AG04450 (cell line): ENCODE measurements at regions not wholly inside any gene's neighbourhood (a gene's known extent, or its start where the extent isn't known, plus 50 kb on each side); places are given as distances from the start of the nearest gene placed in this dataset.

Experiments used
- CTCF ChIA-PET: fragments of 300-600, 350-600 bp; formaldehyde crosslinking; extraction: SDS; loops from one replicate; lab custom pipeline; 2022; ENCODE audit warnings: antibody characterized with exemption, inconsistent platforms; lab: Charles Lee
- POLR2A ChIA-PET: fragments of 350-600 bp; formaldehyde crosslinking; extraction: SDS; loops from one replicate; lab custom pipeline; 2021; ENCODE audit warnings: antibody characterized with exemption, inconsistent platforms; lab: Yijun Ruan, JAX
- DNase-seq: peaks from one replicate; pipeline ENCODE4 v3.0.0-alpha.2; 2011; ENCODE audit warnings: low read depth, low spot score
- H3K27ac ChIP-seq: one replicate; pipeline ENCODE4 v1.5.1; 2012; ENCODE audit warnings: low read depth, low read length, control low read depth
- H3K27me3 ChIP-seq: one replicate; pipeline ENCODE4 v1.6.0; 2012; ENCODE audit warnings: low read length; ENCODE audit not compliant: control insufficient read depth, insufficient read depth
- H3K4me3 ChIP-seq: 2 replicates; pipeline ENCODE4 v1.5.1; 2011; ENCODE audit warnings: mild to moderate bottlenecking, low read depth, low read length, control low read depth
- H3K9me3 ChIP-seq: 2 replicates; pipeline ENCODE4 v1.5.1; 2012; ENCODE audit warnings: low read length; ENCODE audit not compliant: control insufficient read depth, insufficient read depth
- TF ChIP-seq, protein P1 (sequence below): IDR thresholded peaks from 2 replicates; pipeline ENCODE4 v1.5.1; 2011; ENCODE audit warnings: low read depth, low read length, control low read depth, inconsistent platforms

GRCh38 chr5:120808135-120808534 lies 344.0 kb downstream of the PRR16 start:
- H3K27ac ChIP-seq = no peak overlapping the region
- CTCF ChIA-PET = interaction anchor here (0.7 to 1.3 kb wide), 3 partner anchors 9 to 865 kb away, joined by 3 read pairs; no protein-coding TSS in a partner anchor

GRCh38 chr5:120808606-120809005 lies 344.5 kb downstream of the PRR16 start:
- Histone ChIP-seq H3K9me3 (peaks cover 4% of the 10 kb centered on the region; the same call in 1 of the 2 replicates), H3K4me3 (no peak overlapping the region), H3K27me3 (no peaks in the 10 kb centered on the region), H3K27ac (no peak overlapping the region)
- ChIA-PET POLR2A (no interaction called here), CTCF (interaction anchor here (1.0 to 1.3 kb wide), 2 partner anchors 9 to 866 kb away, joined by 3 read pairs; no protein-coding TSS in a partner anchor)
- TF ChIP-seq, protein P1, sequence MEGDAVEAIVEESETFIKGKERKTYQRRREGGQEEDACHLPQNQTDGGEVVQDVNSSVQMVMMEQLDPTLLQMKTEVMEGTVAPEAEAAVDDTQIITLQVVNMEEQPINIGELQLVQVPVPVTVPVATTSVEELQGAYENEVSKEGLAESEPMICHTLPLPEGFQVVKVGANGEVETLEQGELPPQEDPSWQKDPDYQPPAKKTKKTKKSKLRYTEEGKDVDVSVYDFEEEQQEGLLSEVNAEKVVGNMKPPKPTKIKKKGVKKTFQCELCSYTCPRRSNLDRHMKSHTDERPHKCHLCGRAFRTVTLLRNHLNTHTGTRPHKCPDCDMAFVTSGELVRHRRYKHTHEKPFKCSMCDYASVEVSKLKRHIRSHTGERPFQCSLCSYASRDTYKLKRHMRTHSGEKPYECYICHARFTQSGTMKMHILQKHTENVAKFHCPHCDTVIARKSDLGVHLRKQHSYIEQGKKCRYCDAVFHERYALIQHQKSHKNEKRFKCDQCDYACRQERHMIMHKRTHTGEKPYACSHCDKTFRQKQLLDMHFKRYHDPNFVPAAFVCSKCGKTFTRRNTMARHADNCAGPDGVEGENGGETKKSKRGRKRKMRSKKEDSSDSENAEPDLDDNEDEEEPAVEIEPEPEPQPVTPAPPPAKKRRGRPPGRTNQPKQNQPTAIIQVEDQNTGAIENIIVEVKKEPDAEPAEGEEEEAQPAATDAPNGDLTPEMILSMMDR = no peak
- no peak for DNase-seq

More at GRCh38 chr5:120808135-120808534, 344.0 kb downstream of the PRR16 start:
- TF ChIP-seq, protein P1 = no peak
- no peak for DNase-seq
- Histone ChIP-seq H3K9me3 (peaks cover 4% of the 10 kb centered on the region; the same call in 1 of the 2 replicates), H3K27me3 (no peaks in the 10 kb centered on the region), H3K4me3 (no peak overlapping the region)
- POLR2A ChIA-PET = interaction anchor here (0.7 kb wide), 1 partner anchor 103 kb away, joined by 4 read pairs; no protein-coding TSS in a partner anchor

DNA sequence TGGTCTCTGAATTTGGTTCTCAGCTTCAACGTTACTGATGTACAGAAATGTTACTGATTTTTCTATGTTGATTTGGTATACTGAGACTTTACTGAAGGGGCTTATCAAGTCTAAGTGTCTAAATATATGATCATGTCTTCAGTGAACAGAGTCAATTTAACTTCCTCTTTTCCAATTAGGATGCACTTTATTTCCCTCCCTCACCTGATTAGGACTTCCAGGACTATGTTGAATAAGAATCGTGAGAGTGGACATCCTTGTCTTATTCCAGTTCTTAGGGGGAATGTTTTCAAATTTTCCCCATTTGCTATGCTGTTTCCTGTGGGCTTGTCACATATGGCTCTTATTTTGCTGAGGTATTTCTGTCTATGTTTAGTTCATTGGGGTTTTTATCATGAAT lies 349.5 kb downstream of the PRR16 start:
- Histone ChIP-seq H3K9me3 (peaks cover 4% of the 10 kb centered on the region; the same call in 1 of the 2 replicates), H3K4me3 (no peak overlapping the region), H3K27ac (no peak overlapping the region), H3K27me3 (no peaks in the 10 kb centered on the region)
- no peak for DNase-seq
- TF ChIP-seq, protein P1 = no peak
- ChIA-PET POLR2A (no interaction called here), CTCF (no interaction called here)

DNA sequence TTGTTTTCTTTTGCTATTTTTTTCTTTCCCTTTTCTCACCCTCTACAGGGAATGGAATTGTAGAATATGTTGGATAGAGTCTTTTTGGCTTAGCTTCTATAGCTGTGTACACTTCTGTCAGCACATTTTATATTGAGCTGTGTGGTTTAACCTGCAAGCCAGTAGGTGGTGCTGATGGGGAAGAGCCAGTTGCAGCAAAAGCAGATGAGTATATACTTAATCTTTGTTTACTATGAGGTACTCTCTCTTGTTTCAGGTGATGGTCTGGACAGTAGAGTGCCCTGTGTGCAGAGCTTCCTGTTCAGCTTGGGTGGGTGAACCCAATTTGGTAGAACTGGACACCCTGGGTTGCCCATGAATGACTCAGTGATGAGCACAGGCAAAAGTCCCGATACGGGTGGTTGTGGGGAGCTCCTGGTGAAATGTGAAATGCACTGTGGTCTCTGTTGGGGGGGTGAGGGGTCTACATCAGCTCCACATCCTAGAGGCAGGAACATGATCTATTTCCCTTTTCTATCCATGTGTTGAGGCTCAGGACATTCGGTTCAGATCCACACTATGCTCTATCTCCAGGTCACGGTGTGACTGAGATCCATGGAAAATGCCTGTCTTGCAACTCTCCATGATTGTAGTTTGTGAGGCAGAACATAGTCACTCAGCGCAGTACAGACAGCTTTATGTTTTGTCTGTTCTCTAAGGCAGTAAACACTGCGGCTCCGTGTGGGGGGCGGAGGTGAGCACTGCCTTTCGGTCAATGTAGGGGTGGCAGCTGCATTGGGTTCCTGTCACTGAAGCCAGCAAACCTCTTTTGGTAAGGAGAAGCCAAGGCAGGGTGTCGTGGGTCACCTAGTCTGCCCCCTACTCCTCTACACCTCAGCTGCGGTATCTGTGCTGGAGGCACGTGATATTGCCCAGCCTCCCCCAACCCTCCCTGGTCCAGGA lies 353.2 kb downstream of the PRR16 start:
- ChIA-PET POLR2A (no interaction called here), CTCF (interaction anchor here (0.6 to 3.3 kb wide), 6 partner anchors 9 to 1942 kb away, joined by 3 to 31 read pairs (median 4); no protein-coding TSS in a partner anchor)
- TF ChIP-seq, protein P1 = peak; percentile 55
- no peak overlapping the region for H3K4me3 ChIP-seq
- no peak overlapping the region for H3K27ac ChIP-seq
- no peaks in the 10 kb centered on the region for H3K27me3 ChIP-seq
- DNase-seq = no peak
- peaks cover 4% of the 10 kb centered on the region; the same call in 1 of the 2 replicates for H3K9me3 ChIP-seq

- ChIA-PET POLR2A (no interaction called here), CTCF (interaction anchor here (1.5 to 3.3 kb wide), 2 partner anchors 10 to 1131 kb away, joined by 3 to 31 read pairs; no protein-coding TSS in a partner anchor)
- Histone ChIP-seq H3K9me3 (no peaks in the 10 kb centered on the region; the same call in 1 of the 2 replicates), H3K27me3 (no peaks in the 10 kb centered on the region), H3K4me3 (no peak overlapping the region), H3K27ac (no peak overlapping the region)
- DNase-seq = no peak
- TF ChIP-seq, protein P1 = no peak
Observed at GRCh38 chr5:120818128-120818527, 354.0 kb downstream of the PRR16 start.
